ENCODE measurements at regions not wholly inside any gene's neighbourhood (a gene's known extent, or its start where the extent isn't known, plus 50 kb on each side); places are given as distances from the start of the nearest gene placed in this dataset.

DNA sequence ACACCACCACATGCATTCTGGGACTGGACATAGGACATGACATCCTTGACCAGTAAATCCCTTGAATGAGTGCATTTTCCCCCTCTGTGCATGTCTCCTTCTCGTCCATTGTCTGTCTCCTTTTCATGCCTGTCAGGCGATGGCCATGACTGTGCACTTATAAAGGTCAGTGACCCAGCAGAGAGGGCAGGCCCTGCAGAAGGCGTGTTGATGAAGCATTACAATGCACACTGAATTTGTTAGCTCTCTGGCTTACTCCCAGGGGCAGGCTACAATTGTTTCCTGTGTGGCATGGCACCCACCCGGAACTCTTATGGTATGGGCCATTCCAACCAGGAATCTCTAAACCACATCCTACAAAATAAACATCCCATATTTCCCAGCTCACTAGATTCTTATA is 71.1 kb downstream of the SAMD9 start:
- Histone ChIP-seq H3K79me2 (ENCODE audit: control insufficient read depth, insufficient read depth, low read length) (no peaks in the 10 kb centered on the region), H3K4me2 (replicated peaks; ENCODE audit: low read depth, low read length, poor library complexity, severe bottlenecking) (no peak overlapping the region), H3K4me3 (ENCODE audit: control extremely low read depth in 1 of 5, extremely low read depth in 1 of 5, insufficient read depth in 1 of 5, low read depth in 2 of 5, low read length in 4 of 5) (no peak overlapping the region), H2AFZ (ENCODE audit: insufficient read depth, low read depth, low read length, poor library complexity, severe bottlenecking) (no peak overlapping the region), H3K27ac (ENCODE audit: low read length in 2 of 2) (no peak overlapping the region), H4K20me1 (ENCODE audit: control insufficient read depth, insufficient read depth, low read length, poor library complexity, severe bottlenecking) (no peaks in the 10 kb centered on the region), H3K36me3 (replicated peaks in 1 of 2; ENCODE audit: control extremely low read depth in 1 of 2, control insufficient read depth in 1 of 2, extremely low read depth in 1 of 2, insufficient read depth in 2 of 2, low read length in 1 of 2) (no peaks in the 10 kb centered on the region), H3K9ac (ENCODE audit: low read length) (no peak overlapping the region), H3K4me1 (ENCODE audit: control insufficient read depth in 2 of 2, insufficient read depth in 2 of 2, low read length in 2 of 2) (no peaks in the 10 kb centered on the region), H3K27me3 (replicated peaks in 1 of 4; ENCODE audit: control extremely low read depth in 1 of 4, control insufficient read depth in 3 of 4, insufficient read depth in 4 of 4, low read length in 3 of 4) (no peaks in the 10 kb centered on the region), H3K9me3 (ENCODE audit: control extremely low read depth in 1 of 3, control insufficient read depth in 2 of 3, insufficient read depth in 1 of 3, low read length in 2 of 3) (no peaks in the 10 kb centered on the region)
- DNase-seq (no peak), ATAC-seq (ENCODE audit: low read depth) (no peak)
- no peaks in the 10 kb centered on the region for H3K9me3 Mint-ChIP-seq (ENCODE audit: insufficient read depth)
- peaks cover 3% of the 10 kb centered on the region for H3K27me3 Mint-ChIP-seq
- no peak overlapping the region for H3K27ac Mint-ChIP-seq
- ChIA-PET POLR2A (no interaction called here), CTCF (no interaction called here)
- no peak for TF ChIP-seq EZH2 (IDR thresholded peaks at IDR 0.05; ENCODE audit: borderline replicate concordance, insufficient read depth, low read depth, low read length, poor library complexity, severe bottlenecking)
- TF ChIP-seq, protein P1, sequence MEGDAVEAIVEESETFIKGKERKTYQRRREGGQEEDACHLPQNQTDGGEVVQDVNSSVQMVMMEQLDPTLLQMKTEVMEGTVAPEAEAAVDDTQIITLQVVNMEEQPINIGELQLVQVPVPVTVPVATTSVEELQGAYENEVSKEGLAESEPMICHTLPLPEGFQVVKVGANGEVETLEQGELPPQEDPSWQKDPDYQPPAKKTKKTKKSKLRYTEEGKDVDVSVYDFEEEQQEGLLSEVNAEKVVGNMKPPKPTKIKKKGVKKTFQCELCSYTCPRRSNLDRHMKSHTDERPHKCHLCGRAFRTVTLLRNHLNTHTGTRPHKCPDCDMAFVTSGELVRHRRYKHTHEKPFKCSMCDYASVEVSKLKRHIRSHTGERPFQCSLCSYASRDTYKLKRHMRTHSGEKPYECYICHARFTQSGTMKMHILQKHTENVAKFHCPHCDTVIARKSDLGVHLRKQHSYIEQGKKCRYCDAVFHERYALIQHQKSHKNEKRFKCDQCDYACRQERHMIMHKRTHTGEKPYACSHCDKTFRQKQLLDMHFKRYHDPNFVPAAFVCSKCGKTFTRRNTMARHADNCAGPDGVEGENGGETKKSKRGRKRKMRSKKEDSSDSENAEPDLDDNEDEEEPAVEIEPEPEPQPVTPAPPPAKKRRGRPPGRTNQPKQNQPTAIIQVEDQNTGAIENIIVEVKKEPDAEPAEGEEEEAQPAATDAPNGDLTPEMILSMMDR (IDR thresholded peaks at IDR 0.05), result no peak
- no peak overlapping the region for H3K4me3 Mint-ChIP-seq
- intact Hi-C loops (cut with micrococcal nuclease), result no loop called here
- no peaks in the 10 kb centered on the region for H3K4me1 Mint-ChIP-seq
- 100% methylated on average over 4 of the region's 4 CpGs for WGBS (ENCODE audit: insufficient coverage)

DNA sequence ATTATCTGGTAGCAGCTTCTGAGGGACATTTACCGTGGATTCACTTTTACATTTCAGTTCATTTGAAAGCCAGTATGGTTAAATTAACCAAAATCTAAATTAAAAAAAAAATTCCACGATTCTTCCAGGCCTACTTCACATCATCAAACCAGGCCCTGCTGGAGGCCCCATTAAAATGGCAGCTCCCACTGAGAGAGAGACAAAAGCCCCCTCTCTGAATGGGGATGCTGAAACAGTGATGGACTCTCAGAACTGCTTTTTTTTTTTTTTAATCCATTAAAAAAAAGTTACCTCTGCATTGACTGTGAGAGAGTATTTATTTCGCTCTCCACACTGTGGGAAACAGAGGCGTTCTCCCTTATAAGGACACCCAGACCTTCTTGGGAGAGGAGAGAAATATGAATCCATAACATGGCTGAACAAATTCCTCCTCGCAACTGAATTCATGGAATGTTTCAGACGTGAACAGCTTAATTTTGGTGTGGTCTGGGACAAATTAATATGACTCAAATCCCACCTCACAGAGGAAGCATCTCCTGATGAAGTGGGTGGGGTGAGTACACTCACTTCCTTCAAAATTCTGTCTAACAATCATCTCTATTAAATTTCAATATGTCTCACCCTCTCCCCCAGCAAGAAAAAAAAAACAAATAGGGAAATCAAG is 73.5 kb downstream of the SAMD9 start:
- H3K4me1 Mint-ChIP-seq, result no peaks in the 10 kb centered on the region
- DNase-seq (no peak), ATAC-seq (ENCODE audit: low read depth) (no peak)
- POLR2A ChIA-PET, result no interaction called here
- no peak for TF ChIP-seq EZH2 (IDR thresholded peaks at IDR 0.05; ENCODE audit: borderline replicate concordance, insufficient read depth, low read depth, low read length, poor library complexity, severe bottlenecking)
- TF ChIP-seq, protein P1 (IDR thresholded peaks at IDR 0.05), result no peak
- Histone ChIP-seq H2AFZ (ENCODE audit: insufficient read depth, low read depth, low read length, poor library complexity, severe bottlenecking) (no peak overlapping the region), H3K9me3 (ENCODE audit: control extremely low read depth in 1 of 3, control insufficient read depth in 2 of 3, insufficient read depth in 1 of 3, low read length in 2 of 3) (no peaks in the 10 kb centered on the region), H3K4me1 (ENCODE audit: control insufficient read depth in 2 of 2, insufficient read depth in 2 of 2, low read length in 2 of 2) (no peaks in the 10 kb centered on the region), H3K4me2 (replicated peaks; ENCODE audit: low read depth, low read length, poor library complexity, severe bottlenecking) (no peak overlapping the region), H4K20me1 (ENCODE audit: control insufficient read depth, insufficient read depth, low read length, poor library complexity, severe bottlenecking) (no peaks in the 10 kb centered on the region), H3K27me3 (replicated peaks in 1 of 4; ENCODE audit: control extremely low read depth in 1 of 4, control insufficient read depth in 3 of 4, insufficient read depth in 4 of 4, low read length in 3 of 4) (no peaks in the 10 kb centered on the region), H3K4me3 (ENCODE audit: control extremely low read depth in 1 of 5, extremely low read depth in 1 of 5, insufficient read depth in 1 of 5, low read depth in 2 of 5, low read length in 4 of 5) (no peak overlapping the region), H3K36me3 (replicated peaks in 1 of 2; ENCODE audit: control extremely low read depth in 1 of 2, control insufficient read depth in 1 of 2, extremely low read depth in 1 of 2, insufficient read depth in 2 of 2, low read length in 1 of 2) (no peaks in the 10 kb centered on the region), H3K79me2 (ENCODE audit: control insufficient read depth, insufficient read depth, low read length) (no peaks in the 10 kb centered on the region), H3K9ac (ENCODE audit: low read length) (no peak overlapping the region), H3K27ac (ENCODE audit: low read length in 2 of 2) (no peak overlapping the region)
- intact Hi-C loops (cut with micrococcal nuclease), result no loop called here
- CTCF ChIA-PET, result interaction anchor here (1.3 kb wide), 1 partner anchor 423 kb away, joined by 3 read pairs; no protein-coding TSS in a partner anchor
- H3K27ac Mint-ChIP-seq, result no peak overlapping the region
- no peak overlapping the region for H3K4me3 Mint-ChIP-seq
- H3K27me3 Mint-ChIP-seq, result peaks cover 3% of the 10 kb centered on the region
- H3K9me3 Mint-ChIP-seq (ENCODE audit: insufficient read depth), result no peaks in the 10 kb centered on the region
- no CpG with 5 or more reads among the region's 6 CpGs for WGBS (ENCODE audit: insufficient coverage)

Data from B cell (primary cell).